SK-N-MC (cell line): ENCODE measurements at regions not wholly inside any gene's neighbourhood (a gene's known extent, or its start where the extent isn't known, plus 50 kb on each side); places are given as distances from the start of the nearest gene placed in this dataset.

Source experiments
- EZH2 ChIP-seq: fragments of 200-600 bp; sonication (generic); IDR thresholded peaks from one replicate; pipeline ENCODE4 v1.6.1; 2017; ENCODE audit warnings: antibody characterized with exemption
- POLR2AphosphoS5 ChIP-seq: IDR thresholded peaks from 2 replicates; pipeline ENCODE4 v1.6.1; 2012; ENCODE audit warnings: mild to moderate bottlenecking, low read depth, low read length, borderline replicate concordance

GRCh38 chr4:124015766-124016165 is 619.2 kb downstream of the SPRY1 start:
- TF ChIP-seq EZH2 (no peak), POLR2AphosphoS5 (no peak)
